ENCODE measurements at regions not wholly inside any gene's neighbourhood (a gene's known extent, or its start where the extent isn't known, plus 50 kb on each side); places are given as distances from the start of the nearest gene placed in this dataset.

- no peaks in the 10 kb centered on the region for H3K36me3 ChIP-seq (ENCODE audit: control insufficient read depth in 2 of 2, insufficient read depth in 2 of 2, low read length in 1 of 2)
- 56 to 84% methylated on average over 2 of the region's 2 CpGs for WGBS, 2 donors
- no peaks in the 10 kb centered on the region for H3K27me3 ChIP-seq (ENCODE audit: control insufficient read depth in 1 of 2, insufficient read depth in 2 of 2, low read length in 2 of 2)
- no peaks in the 10 kb centered on the region for H3K4me1 ChIP-seq (ENCODE audit: control insufficient read depth in 2 of 2, insufficient read depth in 2 of 2, low read length in 1 of 2)
- H3K27ac ChIP-seq (ENCODE audit: low read depth in 2 of 2, low read length in 1 of 2): no peak overlapping the region
- no peak overlapping the region for H3K4me3 ChIP-seq (ENCODE audit: low read depth in 1 of 2, low read length in 2 of 2)
- no peaks in the 10 kb centered on the region for H3K9me3 ChIP-seq (ENCODE audit: control insufficient read depth in 2 of 2, insufficient read depth in 1 of 2, low read depth in 1 of 2, low read length in 1 of 2)
Observed at GRCh38 chr5:136423944-136424606, 58.7 kb upstream of the TRPC7 start.

DNA sequence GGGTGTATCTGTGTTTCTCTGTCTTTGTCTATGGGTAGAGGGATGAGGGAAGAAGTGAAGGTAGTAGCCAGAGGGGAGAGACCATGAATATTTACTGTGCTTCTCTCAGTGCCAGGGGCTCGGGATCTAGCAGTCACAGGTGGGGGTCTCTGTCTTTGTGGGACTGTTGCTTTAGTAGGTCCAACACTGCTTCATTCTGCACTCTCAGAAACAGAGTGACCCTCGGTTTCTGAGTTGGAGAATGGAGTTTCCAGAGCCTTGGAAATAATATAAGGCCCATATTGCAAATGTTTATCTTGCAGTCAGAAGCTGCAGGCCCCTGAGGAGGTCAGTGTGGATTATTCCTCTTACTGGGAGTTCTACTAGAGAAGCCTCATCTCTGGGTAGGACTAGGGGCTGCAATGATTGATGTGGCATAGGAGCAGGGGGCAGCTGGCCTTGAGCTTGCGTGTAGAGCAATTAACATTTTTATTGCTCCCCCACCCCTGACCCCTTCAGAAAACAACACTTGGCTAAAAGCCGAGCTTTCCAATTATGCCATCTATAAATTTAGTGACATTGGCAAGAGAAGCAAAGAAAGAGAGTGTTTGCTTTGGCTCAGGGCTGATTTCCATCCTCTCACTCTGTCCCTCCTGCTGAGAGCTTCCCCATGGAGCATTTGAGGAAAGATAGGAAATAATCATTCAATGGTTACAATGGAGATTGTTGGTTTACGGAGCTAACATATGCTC, 55.0 kb upstream of the TRPC7 start:
- no peaks in the 10 kb centered on the region for H3K9me3 ChIP-seq (ENCODE audit: control insufficient read depth in 2 of 2, insufficient read depth in 1 of 2, low read depth in 1 of 2, low read length in 1 of 2)
- 36 to 37% methylated on average over 5 of the region's 5 CpGs for WGBS, 2 donors
- no peaks in the 10 kb centered on the region for H3K4me1 ChIP-seq (ENCODE audit: control insufficient read depth in 2 of 2, insufficient read depth in 2 of 2, low read length in 1 of 2)
- H3K4me3 ChIP-seq (ENCODE audit: low read depth in 1 of 2, low read length in 2 of 2): no peak overlapping the region
- H3K36me3 ChIP-seq (ENCODE audit: control insufficient read depth in 2 of 2, insufficient read depth in 2 of 2, low read length in 1 of 2): no peaks in the 10 kb centered on the region
- H3K27ac ChIP-seq (ENCODE audit: low read depth in 2 of 2, low read length in 1 of 2): no peak overlapping the region
- H3K27me3 ChIP-seq (ENCODE audit: control insufficient read depth in 1 of 2, insufficient read depth in 2 of 2, low read length in 2 of 2): no peaks in the 10 kb centered on the region

DNA sequence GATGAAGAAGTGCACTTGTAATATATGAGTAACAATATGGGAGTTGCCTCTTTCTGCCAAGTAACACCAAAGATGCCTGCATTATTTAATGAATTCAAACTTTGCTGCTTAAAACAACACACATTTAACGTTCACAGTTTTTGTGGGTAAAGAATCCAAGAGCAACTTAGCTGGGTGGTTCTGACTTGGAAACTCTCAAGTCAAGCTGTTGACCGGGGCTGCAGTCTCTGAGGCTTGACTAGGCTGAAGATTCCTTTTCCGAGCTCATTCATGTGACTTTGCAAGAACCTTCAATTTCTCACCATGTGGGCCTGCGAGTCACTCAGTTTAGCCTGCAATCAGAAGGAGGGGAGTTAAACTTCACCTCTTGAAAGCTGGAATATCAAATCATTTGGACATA, 53.0 kb upstream of the TRPC7 start:
- Histone ChIP-seq H3K27ac (ENCODE audit: low read depth in 2 of 2, low read length in 1 of 2) (no peak overlapping the region), H3K4me1 (ENCODE audit: control insufficient read depth in 2 of 2, insufficient read depth in 2 of 2, low read length in 1 of 2) (no peaks in the 10 kb centered on the region), H3K4me3 (ENCODE audit: low read depth in 1 of 2, low read length in 2 of 2) (no peak overlapping the region), H3K36me3 (ENCODE audit: control insufficient read depth in 2 of 2, insufficient read depth in 2 of 2, low read length in 1 of 2) (no peaks in the 10 kb centered on the region), H3K9me3 (ENCODE audit: control insufficient read depth in 2 of 2, insufficient read depth in 1 of 2, low read depth in 1 of 2, low read length in 1 of 2) (no peaks in the 10 kb centered on the region), H3K27me3 (ENCODE audit: control insufficient read depth in 1 of 2, insufficient read depth in 2 of 2, low read length in 2 of 2) (no peaks in the 10 kb centered on the region)
- 69 to 77% methylated on average over 4 of the region's 4 CpGs for WGBS, 2 donors

Measured in esophagus (tissue), 2 donors.